ENCODE measurements at regions not wholly inside any gene's neighbourhood (a gene's known extent, or its start where the extent isn't known, plus 50 kb on each side); places are given as distances from the start of the nearest gene placed in this dataset.

- no peak overlapping the region for H3K14ac ChIP-seq (ENCODE audit: low read length in 2 of 2)
- H3K4me1 ChIP-seq (ENCODE audit: control insufficient read depth, insufficient read depth, low read depth, low read length) = no peaks in the 10 kb centered on the region
- no peak overlapping the region for H3K4ac ChIP-seq (ENCODE audit: low read depth in 1 of 2, low read length in 2 of 2)
- no peak overlapping the region for H2BK12ac ChIP-seq (ENCODE audit: low read length in 2 of 2)
- no peak overlapping the region for H2BK120ac ChIP-seq (ENCODE audit: low read depth, low read length)
- no peak overlapping the region for H2AFZ ChIP-seq (ENCODE audit: low read depth, low read length)
- no peak overlapping the region for H3K18ac ChIP-seq (ENCODE audit: low read depth in 1 of 2, low read length in 2 of 2)
- H3K27ac ChIP-seq (ENCODE audit: low read length, poor library complexity, severe bottlenecking) = no peak overlapping the region
- no peak overlapping the region for H3K9ac ChIP-seq (ENCODE audit: low read length)
- no peak overlapping the region for H2BK5ac ChIP-seq (ENCODE audit: low read depth, low read length, poor library complexity, severe bottlenecking)
- no peak overlapping the region for H4K8ac ChIP-seq (ENCODE audit: low read length)
- no peaks in the 10 kb centered on the region for H3K79me1 ChIP-seq (replicated peaks; ENCODE audit: low read length, poor library complexity, severe bottlenecking)
- H3K23ac ChIP-seq (ENCODE audit: low read length in 2 of 2) = no peak overlapping the region
- WGBS = 93% methylated on average over 3 of the region's 5 CpGs
- DNase-seq = no peak
- H3K27me3 ChIP-seq (ENCODE audit: control insufficient read depth in 1 of 2, insufficient read depth in 1 of 2, low read length in 2 of 2) = no peaks in the 10 kb centered on the region
- no peak overlapping the region for H2AK5ac ChIP-seq (ENCODE audit: low read length, severe bottlenecking)
- no peaks in the 10 kb centered on the region for H3K36me3 ChIP-seq (ENCODE audit: control insufficient read depth in 1 of 2, insufficient read depth in 2 of 2, low read depth in 1 of 2, low read length in 2 of 2)
- no peak overlapping the region for H3K4me2 ChIP-seq (ENCODE audit: low read length, poor library complexity, severe bottlenecking)
- H2BK15ac ChIP-seq (ENCODE audit: low read depth, poor library complexity, severe bottlenecking) = no peak overlapping the region
- H3K9me3 ChIP-seq (ENCODE audit: control insufficient read depth, low read length) = no peaks in the 10 kb centered on the region
- no peak overlapping the region for H3K4me3 ChIP-seq (ENCODE audit: insufficient read depth in 1 of 2, low read depth in 1 of 2, low read length in 2 of 2)
- H4K91ac ChIP-seq (ENCODE audit: low read length) = no peak overlapping the region
Measured at GRCh38 chr1:192256674-192257334, 60.0 kb upstream of the RGS21 start.

GRCh38 chr1:192260076-192260475, 56.7 kb upstream of the RGS21 start:
- 100% methylated on average over 1 of the region's 1 CpG for WGBS
- Histone ChIP-seq H3K27me3 (ENCODE audit: control insufficient read depth in 1 of 2, insufficient read depth in 1 of 2, low read length in 2 of 2) (no peaks in the 10 kb centered on the region), H2BK15ac (ENCODE audit: low read depth, poor library complexity, severe bottlenecking) (no peak overlapping the region), H2BK12ac (ENCODE audit: low read length in 2 of 2) (no peak overlapping the region), H3K14ac (ENCODE audit: low read length in 2 of 2) (no peak overlapping the region), H3K4me1 (ENCODE audit: control insufficient read depth, insufficient read depth, low read depth, low read length) (no peaks in the 10 kb centered on the region), H4K8ac (ENCODE audit: low read length) (no peak overlapping the region), H3K23ac (ENCODE audit: low read length in 2 of 2) (no peak overlapping the region), H2AFZ (ENCODE audit: low read depth, low read length) (no peak overlapping the region), H3K79me1 (replicated peaks; ENCODE audit: low read length, poor library complexity, severe bottlenecking) (no peaks in the 10 kb centered on the region), H3K4ac (ENCODE audit: low read depth in 1 of 2, low read length in 2 of 2) (no peak overlapping the region), H2BK5ac (ENCODE audit: low read depth, low read length, poor library complexity, severe bottlenecking) (no peak overlapping the region), H3K36me3 (ENCODE audit: control insufficient read depth in 1 of 2, insufficient read depth in 2 of 2, low read depth in 1 of 2, low read length in 2 of 2) (no peaks in the 10 kb centered on the region), H3K4me3 (ENCODE audit: insufficient read depth in 1 of 2, low read depth in 1 of 2, low read length in 2 of 2) (no peak overlapping the region), H3K18ac (ENCODE audit: low read depth in 1 of 2, low read length in 2 of 2) (no peak overlapping the region), H4K91ac (ENCODE audit: low read length) (no peak overlapping the region), H3K4me2 (ENCODE audit: low read length, poor library complexity, severe bottlenecking) (no peak overlapping the region), H3K9ac (ENCODE audit: low read length) (no peak overlapping the region), H3K9me3 (ENCODE audit: control insufficient read depth, low read length) (no peaks in the 10 kb centered on the region), H2AK5ac (ENCODE audit: low read length, severe bottlenecking) (no peak overlapping the region), H2BK120ac (ENCODE audit: low read depth, low read length) (no peak overlapping the region), H3K27ac (ENCODE audit: low read length, poor library complexity, severe bottlenecking) (no peak overlapping the region)
- no peak for DNase-seq

GRCh38 chr1:192261476-192261875, 55.3 kb upstream of the RGS21 start:
- no peak overlapping the region for H2BK15ac ChIP-seq (ENCODE audit: low read depth, poor library complexity, severe bottlenecking)
- H3K4me3 ChIP-seq (ENCODE audit: insufficient read depth in 1 of 2, low read depth in 1 of 2, low read length in 2 of 2) = no peak overlapping the region
- H3K14ac ChIP-seq (ENCODE audit: low read length in 2 of 2) = no peak overlapping the region
- no peak overlapping the region for H3K9ac ChIP-seq (ENCODE audit: low read length)
- no peak overlapping the region for H3K4ac ChIP-seq (ENCODE audit: low read depth in 1 of 2, low read length in 2 of 2)
- H3K4me2 ChIP-seq (ENCODE audit: low read length, poor library complexity, severe bottlenecking) = no peak overlapping the region
- no peak overlapping the region for H3K27ac ChIP-seq (ENCODE audit: low read length, poor library complexity, severe bottlenecking)
- no peak overlapping the region for H4K8ac ChIP-seq (ENCODE audit: low read length)
- H3K9me3 ChIP-seq (ENCODE audit: control insufficient read depth, low read length) = no peaks in the 10 kb centered on the region
- no peak overlapping the region for H3K18ac ChIP-seq (ENCODE audit: low read depth in 1 of 2, low read length in 2 of 2)
- no peak overlapping the region for H2BK120ac ChIP-seq (ENCODE audit: low read depth, low read length)
- H3K23ac ChIP-seq (ENCODE audit: low read length in 2 of 2) = no peak overlapping the region
- H3K79me1 ChIP-seq (replicated peaks; ENCODE audit: low read length, poor library complexity, severe bottlenecking) = no peaks in the 10 kb centered on the region
- H3K27me3 ChIP-seq (ENCODE audit: control insufficient read depth in 1 of 2, insufficient read depth in 1 of 2, low read length in 2 of 2) = no peaks in the 10 kb centered on the region
- 100% methylated on average over 1 of the region's 1 CpG for WGBS
- no peak overlapping the region for H4K91ac ChIP-seq (ENCODE audit: low read length)
- no peaks in the 10 kb centered on the region for H3K36me3 ChIP-seq (ENCODE audit: control insufficient read depth in 1 of 2, insufficient read depth in 2 of 2, low read depth in 1 of 2, low read length in 2 of 2)
- H2AFZ ChIP-seq (ENCODE audit: low read depth, low read length) = no peak overlapping the region
- DNase-seq = no peak
- H2AK5ac ChIP-seq (ENCODE audit: low read length, severe bottlenecking) = no peak overlapping the region
- H3K4me1 ChIP-seq (ENCODE audit: control insufficient read depth, insufficient read depth, low read depth, low read length) = no peaks in the 10 kb centered on the region
- H2BK5ac ChIP-seq (ENCODE audit: low read depth, low read length, poor library complexity, severe bottlenecking) = no peak overlapping the region
- no peak overlapping the region for H2BK12ac ChIP-seq (ENCODE audit: low read length in 2 of 2)

- Histone ChIP-seq H3K14ac (ENCODE audit: low read length in 2 of 2) (no peak overlapping the region), H3K23ac (ENCODE audit: low read length in 2 of 2) (no peak overlapping the region), H3K4me3 (ENCODE audit: insufficient read depth in 1 of 2, low read depth in 1 of 2, low read length in 2 of 2) (no peak overlapping the region), H3K9ac (ENCODE audit: low read length) (peak overlapping the region; percentile 84), H3K36me3 (ENCODE audit: control insufficient read depth in 1 of 2, insufficient read depth in 2 of 2, low read depth in 1 of 2, low read length in 2 of 2) (no peaks in the 10 kb centered on the region), H2BK12ac (ENCODE audit: low read length in 2 of 2) (no peak overlapping the region), H3K4me1 (ENCODE audit: control insufficient read depth, insufficient read depth, low read depth, low read length) (no peaks in the 10 kb centered on the region), H3K4ac (ENCODE audit: low read depth in 1 of 2, low read length in 2 of 2) (no peak overlapping the region), H2BK120ac (ENCODE audit: low read depth, low read length) (no peak overlapping the region), H3K79me1 (replicated peaks; ENCODE audit: low read length, poor library complexity, severe bottlenecking) (no peaks in the 10 kb centered on the region), H3K18ac (ENCODE audit: low read depth in 1 of 2, low read length in 2 of 2) (no peak overlapping the region), H2AFZ (ENCODE audit: low read depth, low read length) (no peak overlapping the region), H4K8ac (ENCODE audit: low read length) (no peak overlapping the region), H3K27ac (ENCODE audit: low read length, poor library complexity, severe bottlenecking) (no peak overlapping the region), H2BK15ac (ENCODE audit: low read depth, poor library complexity, severe bottlenecking) (no peak overlapping the region), H3K4me2 (ENCODE audit: low read length, poor library complexity, severe bottlenecking) (no peak overlapping the region), H2BK5ac (ENCODE audit: low read depth, low read length, poor library complexity, severe bottlenecking) (no peak overlapping the region), H3K27me3 (ENCODE audit: control insufficient read depth in 1 of 2, insufficient read depth in 1 of 2, low read length in 2 of 2) (no peaks in the 10 kb centered on the region), H3K9me3 (ENCODE audit: control insufficient read depth, low read length) (no peaks in the 10 kb centered on the region), H2AK5ac (ENCODE audit: low read length, severe bottlenecking) (no peak overlapping the region), H4K91ac (ENCODE audit: low read length) (no peak overlapping the region)
- DNase-seq = peak; percentile 36
- WGBS = 69% methylated on average over 2 of the region's 2 CpGs
Measured at GRCh38 chr1:192263436-192263835, 53.4 kb upstream of the RGS21 start.
